ENCODE measurements at regions not wholly inside any gene's neighbourhood (a gene's known extent, or its start where the extent isn't known, plus 50 kb on each side); places are given as distances from the start of the nearest gene placed in this dataset.

DNA sequence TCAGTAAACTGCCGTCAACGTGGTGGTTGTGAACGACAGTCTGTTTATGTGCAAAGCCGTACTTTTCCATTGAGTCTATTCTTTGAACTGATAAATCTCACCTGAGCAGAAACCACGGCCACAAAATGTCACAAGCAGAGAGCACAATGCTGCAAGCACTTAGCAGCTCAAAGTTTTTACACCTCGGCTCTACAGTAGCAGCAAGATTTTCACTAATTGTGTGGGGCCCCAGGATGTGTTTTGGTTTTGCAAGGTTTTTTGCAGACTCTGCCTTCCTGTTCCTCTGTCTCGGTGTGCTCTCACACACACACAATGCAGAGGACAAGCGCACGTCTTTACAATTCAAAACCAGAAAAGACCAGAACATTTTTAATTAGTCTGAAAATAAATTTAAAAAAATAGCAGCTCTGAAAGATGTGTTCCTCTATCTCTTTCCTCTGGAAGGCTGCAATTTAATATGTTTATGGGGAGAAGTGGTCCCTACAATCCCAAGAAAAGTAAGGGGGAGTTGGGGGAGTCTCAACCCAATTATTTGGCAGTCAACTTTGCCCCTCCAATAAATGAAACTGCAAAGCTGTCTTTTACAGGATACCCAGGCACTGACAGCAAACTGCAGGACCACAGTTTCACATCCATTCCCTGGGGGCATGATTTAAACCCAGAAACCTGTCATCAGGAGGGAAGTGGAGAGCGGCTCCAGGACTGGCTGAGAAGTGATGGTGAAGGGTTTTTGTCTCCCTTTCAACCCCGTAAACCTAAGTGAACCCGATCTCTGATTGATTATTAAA, 73.8 kb upstream of the SFMBT2 start:
- no peaks in the 10 kb centered on the region for H4K20me1 ChIP-seq (ENCODE audit: insufficient read depth, low read length)
- H3K9me3 Mint-ChIP-seq (ENCODE audit: unreplicated experiment): no peaks in the 10 kb centered on the region
- FAIRE-seq: no peak

DNA sequence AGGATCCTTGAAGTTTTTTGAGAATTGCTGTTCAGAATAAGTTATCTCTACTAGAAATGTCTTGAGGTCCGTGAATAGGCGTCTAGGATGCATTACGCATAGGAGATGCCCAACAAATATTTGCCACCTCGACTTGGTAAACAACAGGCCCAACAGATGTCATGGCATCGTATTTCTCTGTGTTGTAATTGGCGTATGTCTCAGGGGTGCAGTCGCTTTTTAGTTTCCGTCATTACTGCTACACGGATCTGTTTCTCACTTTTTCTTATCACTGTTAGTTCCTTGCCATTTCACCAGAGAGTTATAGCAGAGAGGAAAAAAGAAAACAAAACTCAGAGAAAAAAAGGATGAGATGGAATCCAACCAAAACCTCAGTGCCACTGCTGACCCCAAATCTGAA, 73.0 kb upstream of the SFMBT2 start:
- no peaks in the 10 kb centered on the region for H3K79me2 ChIP-seq (ENCODE audit: insufficient read depth, low read length)
- no peak overlapping the region for H3K27ac ChIP-seq (ENCODE audit: low read depth, low read length)
- no peaks in the 10 kb centered on the region for H3K4me1 ChIP-seq (ENCODE audit: insufficient read depth, low read length)
- no peak overlapping the region for H3K4me3 ChIP-seq (ENCODE audit: insufficient read depth, low read depth, low read length)
- TF ChIP-seq EZH2 (IDR thresholded peaks at IDR 0.05; ENCODE audit: insufficient read depth, low read length): no peak
- TF ChIP-seq, protein P1, sequence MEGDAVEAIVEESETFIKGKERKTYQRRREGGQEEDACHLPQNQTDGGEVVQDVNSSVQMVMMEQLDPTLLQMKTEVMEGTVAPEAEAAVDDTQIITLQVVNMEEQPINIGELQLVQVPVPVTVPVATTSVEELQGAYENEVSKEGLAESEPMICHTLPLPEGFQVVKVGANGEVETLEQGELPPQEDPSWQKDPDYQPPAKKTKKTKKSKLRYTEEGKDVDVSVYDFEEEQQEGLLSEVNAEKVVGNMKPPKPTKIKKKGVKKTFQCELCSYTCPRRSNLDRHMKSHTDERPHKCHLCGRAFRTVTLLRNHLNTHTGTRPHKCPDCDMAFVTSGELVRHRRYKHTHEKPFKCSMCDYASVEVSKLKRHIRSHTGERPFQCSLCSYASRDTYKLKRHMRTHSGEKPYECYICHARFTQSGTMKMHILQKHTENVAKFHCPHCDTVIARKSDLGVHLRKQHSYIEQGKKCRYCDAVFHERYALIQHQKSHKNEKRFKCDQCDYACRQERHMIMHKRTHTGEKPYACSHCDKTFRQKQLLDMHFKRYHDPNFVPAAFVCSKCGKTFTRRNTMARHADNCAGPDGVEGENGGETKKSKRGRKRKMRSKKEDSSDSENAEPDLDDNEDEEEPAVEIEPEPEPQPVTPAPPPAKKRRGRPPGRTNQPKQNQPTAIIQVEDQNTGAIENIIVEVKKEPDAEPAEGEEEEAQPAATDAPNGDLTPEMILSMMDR (IDR thresholded peaks at IDR 0.05; ENCODE audit: insufficient read depth, low read depth, low read length): no peak
- H4K20me1 ChIP-seq (ENCODE audit: insufficient read depth, low read length): no peaks in the 10 kb centered on the region
- FAIRE-seq (no peak), DNase-seq (ENCODE audit: low read depth) (no peak)
- no peaks in the 10 kb centered on the region for H3K9me3 ChIP-seq (ENCODE audit: insufficient read depth, low read depth, low read length)
- no peak overlapping the region for H3K4me2 ChIP-seq (ENCODE audit: low read length)
- H3K9ac ChIP-seq (ENCODE audit: low read length): no peak overlapping the region
- H2AFZ ChIP-seq (ENCODE audit: low read depth, low read length): no peak overlapping the region
- Mint-ChIP-seq H3K4me3 (ENCODE audit: unreplicated experiment) (no peak overlapping the region), H3K36me3 (ENCODE audit: low read depth, unreplicated experiment) (no peaks in the 10 kb centered on the region), H3K4me1 (ENCODE audit: low read depth, unreplicated experiment) (peaks cover 8% of the 10 kb centered on the region), H3K9me3 (ENCODE audit: unreplicated experiment) (no peaks in the 10 kb centered on the region), H3K27me3 (ENCODE audit: low read depth, unreplicated experiment) (peaks cover 6% of the 10 kb centered on the region), H3K27ac (ENCODE audit: unreplicated experiment) (no peak overlapping the region)
- H3K36me3 ChIP-seq (ENCODE audit: insufficient read depth, low read length): no peaks in the 10 kb centered on the region
- H3K27me3 ChIP-seq (ENCODE audit: insufficient read depth, low read length): no peaks in the 10 kb centered on the region

More for the DNA sequence above, 73.8 kb upstream of the SFMBT2 start:
- H3K27ac Mint-ChIP-seq (ENCODE audit: unreplicated experiment): no peak overlapping the region
- Histone ChIP-seq H3K4me2 (ENCODE audit: low read length) (peak overlapping the region; percentile 72), H3K36me3 (ENCODE audit: insufficient read depth, low read length) (no peaks in the 10 kb centered on the region), H3K9ac (ENCODE audit: low read length) (no peak overlapping the region), H3K4me1 (ENCODE audit: insufficient read depth, low read length) (no peaks in the 10 kb centered on the region), H2AFZ (ENCODE audit: low read depth, low read length) (peak overlapping the region; percentile 46), H3K9me3 (ENCODE audit: insufficient read depth, low read depth, low read length) (no peaks in the 10 kb centered on the region), H3K27me3 (ENCODE audit: insufficient read depth, low read length) (no peaks in the 10 kb centered on the region), H3K79me2 (ENCODE audit: insufficient read depth, low read length) (no peaks in the 10 kb centered on the region), H3K27ac (ENCODE audit: low read depth, low read length) (no peak overlapping the region), H3K4me3 (ENCODE audit: insufficient read depth, low read depth, low read length) (no peak overlapping the region)
- no peaks in the 10 kb centered on the region for H3K36me3 Mint-ChIP-seq (ENCODE audit: low read depth, unreplicated experiment)
- no peak for DNase-seq (ENCODE audit: low read depth)
- peaks cover 10% of the 10 kb centered on the region for H3K4me1 Mint-ChIP-seq (ENCODE audit: low read depth, unreplicated experiment)
- H3K4me3 Mint-ChIP-seq (ENCODE audit: unreplicated experiment): no peak overlapping the region
- TF ChIP-seq, protein P1 (IDR thresholded peaks at IDR 0.05; ENCODE audit: insufficient read depth, low read depth, low read length): no peak
- TF ChIP-seq EZH2 (IDR thresholded peaks at IDR 0.05; ENCODE audit: insufficient read depth, low read length): no peak
- H3K27me3 Mint-ChIP-seq (ENCODE audit: low read depth, unreplicated experiment): peaks cover 6% of the 10 kb centered on the region

DNA sequence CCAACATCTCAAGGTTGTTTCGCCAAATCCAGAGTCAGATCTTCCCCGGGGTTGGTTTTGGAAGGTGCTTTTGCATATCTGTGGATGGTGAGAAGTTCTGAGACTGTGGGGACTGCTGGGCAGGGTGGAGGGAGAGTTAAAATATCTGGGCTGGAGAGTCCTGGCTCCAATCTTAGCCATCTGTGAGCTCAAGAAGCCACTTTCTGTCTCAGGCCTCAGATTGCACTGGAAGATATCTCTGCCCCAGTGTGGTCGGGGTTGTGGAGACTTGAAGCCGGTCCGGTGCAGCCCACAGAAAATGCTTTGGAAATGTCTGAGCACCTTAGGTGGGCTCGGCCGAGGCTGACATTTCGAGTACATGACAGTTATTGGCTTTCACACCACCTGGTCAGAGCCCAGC, 72.2 kb upstream of the SFMBT2 start:
- no peaks in the 10 kb centered on the region for H3K9me3 ChIP-seq (ENCODE audit: insufficient read depth, low read depth, low read length)
- H2AFZ ChIP-seq (ENCODE audit: low read depth, low read length): no peak overlapping the region
- Mint-ChIP-seq H3K27me3 (ENCODE audit: low read depth, unreplicated experiment) (peaks cover 6% of the 10 kb centered on the region), H3K36me3 (ENCODE audit: low read depth, unreplicated experiment) (no peaks in the 10 kb centered on the region), H3K4me3 (ENCODE audit: unreplicated experiment) (no peak overlapping the region), H3K27ac (ENCODE audit: unreplicated experiment) (no peak overlapping the region), H3K9me3 (ENCODE audit: unreplicated experiment) (no peaks in the 10 kb centered on the region), H3K4me1 (ENCODE audit: low read depth, unreplicated experiment) (peaks cover 3% of the 10 kb centered on the region)
- no peak overlapping the region for H3K4me2 ChIP-seq (ENCODE audit: low read length)
- no peaks in the 10 kb centered on the region for H3K36me3 ChIP-seq (ENCODE audit: insufficient read depth, low read length)
- H3K27me3 ChIP-seq (ENCODE audit: insufficient read depth, low read length): no peaks in the 10 kb centered on the region
- no peak overlapping the region for H3K4me3 ChIP-seq (ENCODE audit: insufficient read depth, low read depth, low read length)
- no peak overlapping the region for H3K27ac ChIP-seq (ENCODE audit: low read depth, low read length)
- no peaks in the 10 kb centered on the region for H3K4me1 ChIP-seq (ENCODE audit: insufficient read depth, low read length)
- no peaks in the 10 kb centered on the region for H3K79me2 ChIP-seq (ENCODE audit: insufficient read depth, low read length)
- TF ChIP-seq, protein P1 (IDR thresholded peaks at IDR 0.05; ENCODE audit: insufficient read depth, low read depth, low read length): no peak
- TF ChIP-seq EZH2 (IDR thresholded peaks at IDR 0.05; ENCODE audit: insufficient read depth, low read length): no peak
- FAIRE-seq (no peak), DNase-seq (ENCODE audit: low read depth) (no peak)
- no peak overlapping the region for H3K9ac ChIP-seq (ENCODE audit: low read length)
- no peaks in the 10 kb centered on the region for H4K20me1 ChIP-seq (ENCODE audit: insufficient read depth, low read length)
